ENCODE measurements at regions not wholly inside any gene's neighbourhood (a gene's known extent, or its start where the extent isn't known, plus 50 kb on each side); places are given as distances from the start of the nearest gene placed in this dataset.
"Not testable (repeated sequence)": the region's sequence is repeated elsewhere in the genome, so short reads cannot be mapped to it uniquely, and the experiment has no call there.

DNA sequence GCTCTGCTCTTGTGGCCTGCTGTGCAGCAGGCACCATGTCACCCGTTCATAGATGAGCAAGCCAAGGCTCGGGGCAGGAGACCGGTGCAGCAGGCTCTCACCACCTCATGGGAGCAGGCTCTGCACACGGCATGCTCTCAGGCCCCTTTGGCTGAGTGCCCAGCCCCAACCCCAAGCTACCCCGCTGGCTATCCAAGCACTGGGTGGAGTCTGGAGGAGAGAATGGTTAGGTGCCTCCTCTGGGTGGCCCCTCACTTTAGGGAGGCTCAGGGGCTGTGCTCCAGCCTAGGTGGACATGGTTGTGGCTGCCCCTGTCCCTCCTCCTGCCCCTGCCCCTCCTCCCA lies 199.9 kb downstream of the IGLL1 start:
- no peak for DNase-seq (ENCODE audit: low read depth in 1 of 2, low spot score in 2 of 2)
- H3K27ac ChIP-seq = no peak overlapping the region
- no peak overlapping the region for H3K4me3 ChIP-seq
- H3K4me1 ChIP-seq (replicated peaks) = no peaks in the 10 kb centered on the region
- H3K36me3 ChIP-seq = no peaks in the 10 kb centered on the region
- H3K27me3 ChIP-seq (replicated peaks) = no peaks in the 10 kb centered on the region
- no peaks in the 10 kb centered on the region for H3K9me3 ChIP-seq (replicated peaks)

DNA sequence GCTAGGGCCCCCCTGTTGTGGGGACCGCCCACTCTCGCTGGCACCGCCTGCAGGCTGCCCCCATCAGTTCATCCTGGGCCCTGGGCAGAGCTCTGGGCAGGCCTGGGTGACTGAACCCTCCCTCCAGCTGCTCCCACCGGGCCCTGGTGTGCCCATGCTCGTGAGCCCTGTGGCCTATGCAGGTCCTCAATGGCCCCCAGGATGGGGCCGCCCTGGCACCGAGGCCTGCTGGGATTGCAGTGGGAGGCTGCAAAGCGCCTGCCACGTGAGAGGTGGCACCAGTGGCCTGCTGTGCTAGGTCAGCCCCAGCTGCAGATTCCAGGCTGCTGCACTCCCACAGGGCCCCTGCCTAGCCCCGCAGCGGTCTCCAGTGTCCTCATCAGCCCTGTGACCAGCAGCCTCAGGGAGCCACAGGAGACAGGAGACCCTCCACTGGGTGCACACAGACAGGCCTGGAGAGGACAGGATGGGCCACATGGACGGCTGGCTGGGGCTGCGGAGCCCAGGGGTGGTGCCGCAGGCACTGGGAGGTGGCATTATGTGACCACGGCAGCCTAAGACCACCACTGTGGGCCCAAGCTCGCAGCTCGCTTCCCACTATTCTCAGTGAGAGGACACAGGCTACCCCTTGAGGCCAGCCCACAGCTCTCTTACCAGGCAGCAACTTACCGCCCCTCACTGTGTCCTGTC lies 199.4 kb downstream of the BCR start:
- H3K9me3 ChIP-seq (replicated peaks); DNase-seq (ENCODE audit: low read depth in 1 of 2, low spot score in 2 of 2); H3K4me3 ChIP-seq; H3K4me1 ChIP-seq (replicated peaks); H3K27ac ChIP-seq; H3K36me3 ChIP-seq; H3K27me3 ChIP-seq (replicated peaks): not testable (repeated sequence)

DNA sequence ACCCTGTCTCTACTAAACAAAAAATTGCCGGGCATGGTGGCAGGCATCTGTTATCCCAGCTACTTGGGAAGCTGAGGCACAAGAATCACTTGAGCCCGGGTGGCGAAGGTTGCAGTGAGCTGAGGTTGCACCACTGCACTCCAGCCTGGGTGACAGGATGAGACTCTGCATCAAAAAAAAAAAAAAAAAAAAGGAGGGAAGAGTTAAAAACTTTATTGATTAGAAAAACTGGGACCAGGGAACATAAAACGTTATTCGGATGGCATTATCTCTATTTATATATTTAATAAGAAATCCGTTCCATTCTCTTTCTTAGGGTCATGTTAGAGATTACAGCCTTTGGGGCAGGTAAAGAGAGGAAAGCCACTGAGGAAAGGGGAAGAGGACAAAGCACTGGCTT lies 197.5 kb downstream of the BCR start:
- no peaks in the 10 kb centered on the region for H3K27me3 ChIP-seq (replicated peaks)
- H3K4me1 ChIP-seq (replicated peaks) = no peaks in the 10 kb centered on the region
- no peak overlapping the region for H3K4me3 ChIP-seq
- no peaks in the 10 kb centered on the region for H3K9me3 ChIP-seq (replicated peaks)
- H3K36me3 ChIP-seq = no peaks in the 10 kb centered on the region
- H3K27ac ChIP-seq = no peak overlapping the region
- DNase-seq (ENCODE audit: low read depth in 1 of 2, low spot score in 2 of 2) = no peak

DNA sequence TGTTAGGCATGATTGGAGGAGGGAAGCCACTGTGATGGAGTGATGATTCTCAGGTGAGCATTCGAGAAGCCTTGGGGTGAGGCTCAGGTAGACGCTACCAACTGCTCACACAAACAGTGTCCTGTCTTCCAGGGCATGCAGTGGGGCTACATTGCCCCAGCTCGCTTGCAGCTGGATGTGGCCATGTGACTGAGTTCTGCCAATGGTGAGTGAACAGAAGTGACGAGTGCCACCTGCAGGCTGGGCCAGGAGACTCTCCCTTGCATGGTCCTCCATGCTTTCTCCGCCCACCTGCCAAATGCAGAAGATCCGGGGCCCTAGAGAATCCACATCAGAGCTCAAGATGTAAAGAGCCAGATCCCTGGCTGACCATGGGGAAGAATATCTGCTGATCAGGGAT lies 195.9 kb downstream of the BCR start:
- H3K36me3 ChIP-seq = no peaks in the 10 kb centered on the region
- no peaks in the 10 kb centered on the region for H3K9me3 ChIP-seq (replicated peaks)
- no peak overlapping the region for H3K27ac ChIP-seq
- no peaks in the 10 kb centered on the region for H3K4me1 ChIP-seq (replicated peaks)
- H3K4me3 ChIP-seq = no peak overlapping the region
- no peak for DNase-seq (ENCODE audit: low read depth in 1 of 2, low spot score in 2 of 2)
- H3K27me3 ChIP-seq (replicated peaks) = no peaks in the 10 kb centered on the region

DNA sequence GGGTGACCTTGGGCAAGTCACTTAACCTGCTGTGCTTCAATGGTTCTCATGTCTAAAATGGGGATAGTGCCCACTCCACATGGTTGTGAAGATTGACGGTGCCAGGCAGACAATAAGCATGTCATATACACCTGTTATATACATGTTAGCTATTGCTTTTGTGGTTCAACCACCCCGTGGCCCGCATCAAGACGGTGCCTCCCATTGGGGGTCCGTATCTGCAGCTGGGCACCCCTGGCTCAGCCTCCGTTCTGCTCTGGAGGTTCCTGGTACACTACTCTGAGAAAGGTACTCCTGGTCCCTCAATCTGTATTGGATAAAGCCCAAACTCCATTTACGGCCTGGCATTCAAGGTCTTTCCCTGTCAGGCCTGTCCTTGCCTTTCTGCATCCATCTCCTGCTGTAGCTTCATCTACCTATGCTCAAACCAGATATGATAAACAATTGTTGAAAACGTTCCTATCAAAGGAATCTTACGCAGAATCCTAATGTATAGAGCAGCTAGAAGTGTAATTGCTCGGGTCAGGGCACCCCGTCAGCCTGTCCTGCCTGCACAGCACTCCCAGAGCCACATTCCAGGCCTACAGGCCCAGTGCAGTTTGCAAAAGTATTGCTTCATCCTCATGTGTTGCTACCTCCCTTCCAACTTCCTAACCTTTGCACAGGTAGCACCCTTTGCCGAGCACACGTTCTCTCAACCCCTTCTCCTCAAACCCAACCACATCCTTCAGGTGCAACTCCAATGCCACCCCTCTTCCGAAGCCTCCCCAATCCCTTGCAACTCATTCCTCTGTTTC lies 194.9 kb downstream of the BCR start:
- no peak overlapping the region for H3K4me3 ChIP-seq
- H3K4me1 ChIP-seq (replicated peaks) = no peaks in the 10 kb centered on the region
- DNase-seq (ENCODE audit: low read depth in 1 of 2, low spot score in 2 of 2) = no peak
- H3K27me3 ChIP-seq (replicated peaks) = no peaks in the 10 kb centered on the region
- no peaks in the 10 kb centered on the region for H3K9me3 ChIP-seq (replicated peaks)
- H3K36me3 ChIP-seq = no peaks in the 10 kb centered on the region
- no peak overlapping the region for H3K27ac ChIP-seq

DNA sequence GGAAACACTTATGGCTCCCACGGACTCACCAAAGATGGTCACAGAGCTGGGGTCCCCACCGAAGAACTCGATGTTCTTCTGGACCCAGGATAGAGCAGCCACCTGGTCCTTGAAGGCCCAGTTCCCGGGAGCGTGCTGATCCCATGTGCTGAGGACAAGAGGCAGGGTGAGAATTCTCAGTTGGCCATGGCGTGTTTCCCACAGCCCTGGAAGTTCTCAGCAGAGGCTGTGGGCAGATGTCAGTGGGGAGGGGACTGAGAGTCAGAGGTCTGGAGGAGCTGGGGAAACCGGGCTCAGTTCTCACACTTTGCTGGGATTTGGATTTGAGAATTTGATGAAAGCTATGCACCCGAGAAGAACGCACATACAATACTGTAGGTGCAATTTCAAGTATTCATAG lies 193.3 kb downstream of the BCR start:
- Histone ChIP-seq H3K4me3 (no peak overlapping the region), H3K9me3 (replicated peaks) (no peaks in the 10 kb centered on the region), H3K27me3 (replicated peaks) (no peaks in the 10 kb centered on the region), H3K27ac (no peak overlapping the region), H3K4me1 (replicated peaks) (no peaks in the 10 kb centered on the region), H3K36me3 (no peaks in the 10 kb centered on the region)
- DNase-seq (ENCODE audit: low read depth in 1 of 2, low spot score in 2 of 2) = peak in 1 of 2 experiments; percentile 14

DNA sequence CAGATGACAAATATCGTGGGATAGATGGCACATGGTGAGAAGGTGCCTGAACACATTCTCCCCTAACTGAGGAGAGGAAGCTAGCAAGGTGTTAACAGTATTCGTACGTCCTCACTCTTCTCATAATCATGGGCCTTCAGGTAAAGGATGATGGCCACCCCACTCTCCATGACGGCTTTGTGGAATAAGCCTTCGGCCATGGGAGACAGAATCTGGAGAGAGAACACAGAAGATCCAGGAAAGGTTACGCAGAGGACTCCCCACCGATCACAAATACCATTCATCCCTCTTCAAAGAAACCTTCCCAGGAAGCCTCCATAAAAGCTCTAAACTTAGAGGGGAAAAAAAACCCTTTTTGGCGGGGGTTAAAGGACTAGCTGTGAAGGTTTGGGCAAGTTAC lies 189.9 kb downstream of the BCR start:
- no peaks in the 10 kb centered on the region for H3K36me3 ChIP-seq
- H3K4me1 ChIP-seq (replicated peaks) = no peaks in the 10 kb centered on the region
- no peak overlapping the region for H3K27ac ChIP-seq
- H3K4me3 ChIP-seq = no peak overlapping the region
- DNase-seq (ENCODE audit: low read depth in 1 of 2, low spot score in 2 of 2) = no peak
- H3K27me3 ChIP-seq (replicated peaks) = peaks cover 13% of the 10 kb centered on the region; the same call in 1 of the 2 replicates
- no peaks in the 10 kb centered on the region for H3K9me3 ChIP-seq (replicated peaks)

DNA sequence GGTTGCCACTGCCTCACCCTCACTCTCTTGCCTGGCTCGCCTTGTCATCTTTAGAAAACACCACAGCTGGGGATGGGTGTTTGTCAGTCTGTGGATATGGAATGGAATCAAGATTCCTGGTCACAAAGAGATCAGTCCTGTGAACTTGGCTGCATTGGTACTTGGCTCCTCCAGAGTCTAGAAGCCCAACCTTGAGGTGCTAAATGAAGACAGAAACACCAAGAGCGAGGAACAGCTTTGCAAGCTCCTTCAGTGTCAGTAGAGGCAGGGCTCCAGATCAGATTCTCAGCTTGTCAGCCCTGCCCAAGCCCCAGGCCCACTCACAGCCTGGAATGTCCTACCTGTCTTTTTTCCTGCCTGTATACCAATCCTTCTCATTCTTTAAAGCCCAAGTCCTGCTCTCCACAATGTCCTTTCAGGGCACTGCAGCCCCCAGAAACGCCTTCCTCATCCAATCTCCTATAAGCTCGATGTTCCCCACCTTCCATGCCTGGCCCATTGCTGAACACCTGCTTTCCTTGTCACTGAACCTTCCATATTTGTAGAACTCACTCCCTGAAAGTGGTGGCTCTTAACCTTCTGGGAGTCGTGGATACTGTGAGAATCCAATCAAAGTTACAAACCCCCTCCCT lies 188.9 kb downstream of the BCR start:
- no peak for DNase-seq (ENCODE audit: low read depth in 1 of 2, low spot score in 2 of 2)
- no peaks in the 10 kb centered on the region for H3K9me3 ChIP-seq (replicated peaks)
- no peak overlapping the region for H3K27ac ChIP-seq
- no peaks in the 10 kb centered on the region for H3K4me1 ChIP-seq (replicated peaks)
- no peaks in the 10 kb centered on the region for H3K36me3 ChIP-seq
- H3K27me3 ChIP-seq (replicated peaks) = peaks cover 15% of the 10 kb centered on the region; the same call in 1 of the 2 replicates
- no peak overlapping the region for H3K4me3 ChIP-seq
